WTC11 (cell line): ENCODE measurements at regions not wholly inside any gene's neighbourhood (a gene's known extent, or its start where the extent isn't known, plus 50 kb on each side); places are given as distances from the start of the nearest gene placed in this dataset.

Experiments used
- ATAC-seq: fragments of 200-7000 bp; cut with Tn5 transposase; 2 replicates; pipeline ENCODE4 v1.10.0; 2021; ENCODE audit warnings: mild to moderate bottlenecking, moderate library complexity
- CTCF ChIA-PET: fragments of 300-600 bp; sonication (Branson Sonifier 250); formaldehyde crosslinking; loops from one replicate; lab custom pipeline; 2021; ENCODE audit warnings: antibody characterized with exemption; lab: Charles Lee
- POLR2A ChIA-PET: fragments of 350-600 bp; sonication (Branson Sonifier 250); formaldehyde crosslinking; loops from one replicate; lab custom pipeline; 2021; ENCODE audit warnings: antibody characterized with exemption; lab: Charles Lee
- DNase-seq: peaks from one replicate; pipeline ENCODE4 v3.0.0; 2021; ENCODE audit warnings: low spot score
- H3K27ac Mint-ChIP-seq: 2 replicates; pipeline ENCODE4 v1.8.0; 2021; ENCODE audit warnings: mixed read lengths
- H3K27me3 Mint-ChIP-seq: 2 replicates; pipeline ENCODE4 v1.8.0; 2021; ENCODE audit warnings: low read depth, mild to moderate bottlenecking, moderate library complexity, mixed read lengths
- H3K36me3 Mint-ChIP-seq: 2 replicates; pipeline ENCODE4 v1.8.0; 2021; ENCODE audit warnings: mixed read lengths
- H3K4me1 Mint-ChIP-seq: 2 replicates; pipeline ENCODE4 v1.8.0; 2022; ENCODE audit warnings: mixed read lengths
- H3K4me3 Mint-ChIP-seq: 2 replicates; pipeline ENCODE4 v1.8.0; 2021; ENCODE audit warnings: mild to moderate bottlenecking, moderate library complexity, mixed read lengths
- H3K9me3 Mint-ChIP-seq: 2 replicates; pipeline ENCODE4 v1.8.0; 2021; ENCODE audit warnings: mixed read lengths
- ATF1 ChIP-seq: sonication (generic); formaldehyde crosslinking; IDR thresholded peaks from 2 replicates; pipeline ENCODE4 v1.8.1; 2023; ENCODE audit warnings: mild to moderate bottlenecking, moderate library complexity, missing genetic modification reagents
- ELF4 ChIP-seq: sonication (generic); formaldehyde crosslinking; IDR thresholded peaks from 2 replicates; pipeline ENCODE4 v1.8.1; 2022; ENCODE audit warnings: low read depth, mild to moderate bottlenecking, moderate library complexity, missing genetic modification reagents
- ETV6 ChIP-seq: sonication (generic); formaldehyde crosslinking; IDR thresholded peaks from 2 replicates; pipeline ENCODE4 v1.8.1; 2022; ENCODE audit warnings: mild to moderate bottlenecking, missing genetic modification reagents
- FOXK1 ChIP-seq: sonication (generic); formaldehyde crosslinking; IDR thresholded peaks from 2 replicates; pipeline ENCODE4 v1.8.0; 2022; ENCODE audit warnings: mild to moderate bottlenecking, moderate library complexity, missing genetic modification reagents
- FOXP1 ChIP-seq: sonication (generic); formaldehyde crosslinking; IDR thresholded peaks from 2 replicates; pipeline ENCODE4 v1.8.0; 2022; ENCODE audit warnings: missing genetic modification reagents, mild to moderate bottlenecking, moderate library complexity, borderline replicate concordance
- JAZF1 ChIP-seq: fragments of 250-450 bp; sonication (Bioruptor Pico); IDR thresholded peaks from 2 replicates; pipeline ENCODE4 v1.9.0; 2021; ENCODE audit warnings: moderate library complexity, mild to moderate bottlenecking, inconsistent platforms
- MXD4 ChIP-seq: fragments of 250-450 bp; sonication (Bioruptor Pico); IDR thresholded peaks from 2 replicates; pipeline ENCODE4 v1.8.0; 2021; ENCODE audit warnings: mild to moderate bottlenecking, moderate library complexity, borderline replicate concordance
- NFE2L1 ChIP-seq: sonication (generic); formaldehyde crosslinking; IDR thresholded peaks from 2 replicates; pipeline ENCODE4 v1.8.1; 2023; ENCODE audit warnings: missing genetic modification reagents
- RELA ChIP-seq: sonication (generic); formaldehyde crosslinking; IDR thresholded peaks from 2 replicates; pipeline ENCODE4 v1.8.1; 2022; ENCODE audit warnings: missing genetic modification reagents, mild to moderate bottlenecking, borderline replicate concordance
- SMAD3 ChIP-seq: sonication (generic); formaldehyde crosslinking; IDR thresholded peaks from 2 replicates; pipeline ENCODE4 v1.8.0; 2022; ENCODE audit warnings: missing genetic modification reagents, mild to moderate bottlenecking, borderline replicate concordance
- TCF7 ChIP-seq: sonication (generic); formaldehyde crosslinking; IDR thresholded peaks from 2 replicates; pipeline ENCODE4 v1.8.0; 2022; ENCODE audit warnings: mild to moderate bottlenecking, low read depth, missing genetic modification reagents, moderate library complexity
- TP53 ChIP-seq: sonication (generic); formaldehyde crosslinking; IDR thresholded peaks from 2 replicates; pipeline ENCODE4 v1.8.1; 2023; ENCODE audit warnings: mild to moderate bottlenecking, missing genetic modification reagents
- ZNF121 ChIP-seq: sonication (generic); formaldehyde crosslinking; IDR thresholded peaks from 2 replicates; pipeline ENCODE4 v1.8.0; 2023; ENCODE audit warnings: missing genetic modification reagents
- ZNF138 ChIP-seq: sonication (generic); formaldehyde crosslinking; conservative IDR thresholded peaks from 2 replicates; pipeline ENCODE4 v1.8.1; 2022; ENCODE audit warnings: mild to moderate bottlenecking, moderate library complexity, missing genetic modification reagents
- ZNF232 ChIP-seq: sonication (generic); formaldehyde crosslinking; IDR thresholded peaks from 2 replicates; pipeline ENCODE4 v1.8.0; 2022; ENCODE audit warnings: mild to moderate bottlenecking, missing genetic modification reagents
- TF ChIP-seq, protein P1 (sequence below): sonication (generic); formaldehyde crosslinking; IDR thresholded peaks from 2 replicates; pipeline ENCODE4 v1.8.0; 2022; ENCODE audit warnings: mild to moderate bottlenecking, missing genetic modification reagents
- TF ChIP-seq, protein P2 (sequence below): fragments of 250-450 bp; sonication (Bioruptor Pico); conservative IDR thresholded peaks from 2 replicates; pipeline ENCODE4 v1.9.0; 2021; ENCODE audit warnings: mild to moderate bottlenecking
- TF ChIP-seq, protein P3 (sequence below): sonication (generic); formaldehyde crosslinking; IDR thresholded peaks from 2 replicates; pipeline ENCODE4 v1.8.1; 2022; ENCODE audit warnings: missing genetic modification reagents, borderline replicate concordance
- TF ChIP-seq, protein P4 (sequence below): sonication (generic); formaldehyde crosslinking; conservative IDR thresholded peaks from 2 replicates; pipeline ENCODE4 v1.8.1; 2022; ENCODE audit warnings: mild to moderate bottlenecking, missing genetic modification reagents
- TF ChIP-seq, protein P5 (sequence below): fragments of 250-450 bp; sonication (Bioruptor Pico); IDR thresholded peaks from 2 replicates; pipeline ENCODE4 v2.1.2; 2022; ENCODE audit warnings: mild to moderate bottlenecking, moderate library complexity
- TF ChIP-seq, protein P6 (sequence below): sonication (generic); formaldehyde crosslinking; IDR thresholded peaks from 2 replicates; pipeline ENCODE4 v1.8.1; 2023; ENCODE audit warnings: mild to moderate bottlenecking, missing genetic modification reagents

DNA sequence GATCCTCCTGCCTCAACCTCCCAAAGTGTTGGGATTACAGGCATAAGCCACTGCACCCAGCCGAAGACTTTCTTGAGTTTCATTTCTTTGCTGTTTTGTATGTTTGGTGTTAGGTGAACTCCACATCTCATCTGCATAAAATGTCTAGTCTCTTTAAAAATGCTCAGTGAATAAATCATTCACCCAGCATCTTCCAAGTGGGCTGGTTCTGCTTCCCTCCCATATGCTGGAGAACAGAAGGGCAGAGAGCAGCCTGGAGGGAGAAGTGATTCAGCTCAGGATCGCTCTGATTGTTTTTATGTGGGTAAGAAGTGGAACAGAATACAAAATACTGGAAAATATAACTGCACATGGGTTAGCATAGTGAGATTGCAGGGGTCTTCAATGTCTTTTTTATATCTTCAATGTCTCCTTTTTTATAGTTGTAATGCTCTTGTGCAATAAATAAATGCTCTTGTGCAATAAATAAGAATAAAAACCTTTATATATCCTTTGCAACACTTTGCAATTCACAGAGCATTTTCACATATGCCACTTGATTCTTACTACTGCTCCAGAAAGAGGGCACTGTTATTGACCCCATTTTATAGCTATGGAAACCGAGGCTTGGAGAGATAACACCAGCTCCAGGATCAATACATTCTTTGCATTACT lies 253.0 kb upstream of the NCKAP5 start:
- POLR2A ChIA-PET = no interaction called here
- CTCF ChIA-PET = interaction anchor here (1.4 kb wide), 1 partner anchor 302 kb away, joined by 3 read pairs; no protein-coding TSS in a partner anchor
- H3K27ac Mint-ChIP-seq = no peak overlapping the region
- ATAC-seq (no peak), DNase-seq (no peak)
- H3K4me1 Mint-ChIP-seq = peaks cover 17% of the 10 kb centered on the region
- H3K9me3 Mint-ChIP-seq = no peaks in the 10 kb centered on the region
- no peak overlapping the region for H3K4me3 Mint-ChIP-seq
- TF ChIP-seq, protein P1, sequence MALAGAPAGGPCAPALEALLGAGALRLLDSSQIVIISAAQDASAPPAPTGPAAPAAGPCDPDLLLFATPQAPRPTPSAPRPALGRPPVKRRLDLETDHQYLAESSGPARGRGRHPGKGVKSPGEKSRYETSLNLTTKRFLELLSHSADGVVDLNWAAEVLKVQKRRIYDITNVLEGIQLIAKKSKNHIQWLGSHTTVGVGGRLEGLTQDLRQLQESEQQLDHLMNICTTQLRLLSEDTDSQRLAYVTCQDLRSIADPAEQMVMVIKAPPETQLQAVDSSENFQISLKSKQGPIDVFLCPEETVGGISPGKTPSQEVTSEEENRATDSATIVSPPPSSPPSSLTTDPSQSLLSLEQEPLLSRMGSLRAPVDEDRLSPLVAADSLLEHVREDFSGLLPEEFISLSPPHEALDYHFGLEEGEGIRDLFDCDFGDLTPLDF (CRISPR knock-in tag) = no peak
- TF ChIP-seq, protein P2, sequence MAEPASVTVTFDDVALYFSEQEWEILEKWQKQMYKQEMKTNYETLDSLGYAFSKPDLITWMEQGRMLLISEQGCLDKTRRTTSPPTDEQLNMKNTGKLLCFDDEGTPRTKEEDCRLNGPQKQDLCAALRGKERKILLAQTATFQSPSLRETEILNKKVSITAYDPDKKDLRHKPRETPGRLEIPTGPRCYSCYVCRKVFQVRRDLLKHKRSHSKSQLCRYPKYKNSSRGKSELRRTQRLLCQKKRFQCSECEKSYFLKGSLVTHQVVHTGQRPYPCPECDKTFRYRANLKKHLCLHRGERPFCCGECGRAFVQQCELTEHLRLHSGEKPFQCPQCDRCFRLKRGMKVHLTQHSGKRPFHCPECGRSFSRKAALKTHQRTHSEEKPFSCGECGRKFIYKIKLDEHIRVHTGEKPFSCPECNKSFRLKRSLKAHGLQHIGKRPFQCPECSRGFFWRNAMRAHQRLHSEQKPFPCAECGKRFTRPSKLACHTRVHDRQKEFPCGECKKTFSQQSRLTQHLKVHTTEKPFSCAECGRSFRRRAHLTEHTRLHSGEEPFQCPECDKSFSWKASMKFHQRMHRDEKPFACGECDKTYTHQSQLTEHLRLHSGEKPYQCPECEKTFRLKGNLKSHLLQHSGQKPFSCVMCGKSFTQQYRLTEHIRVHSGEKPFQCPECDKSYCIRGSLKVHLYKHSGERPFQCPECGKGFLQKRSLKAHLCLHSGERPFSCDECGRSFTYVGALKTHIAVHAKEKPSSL (CRISPR knock-in tag) = no peak
- no peak for TF ChIP-seq ZNF138 (CRISPR knock-in tag)
- no peak for TF ChIP-seq NFE2L1
- no peak for TF ChIP-seq TCF7
- TF ChIP-seq, protein P3, sequence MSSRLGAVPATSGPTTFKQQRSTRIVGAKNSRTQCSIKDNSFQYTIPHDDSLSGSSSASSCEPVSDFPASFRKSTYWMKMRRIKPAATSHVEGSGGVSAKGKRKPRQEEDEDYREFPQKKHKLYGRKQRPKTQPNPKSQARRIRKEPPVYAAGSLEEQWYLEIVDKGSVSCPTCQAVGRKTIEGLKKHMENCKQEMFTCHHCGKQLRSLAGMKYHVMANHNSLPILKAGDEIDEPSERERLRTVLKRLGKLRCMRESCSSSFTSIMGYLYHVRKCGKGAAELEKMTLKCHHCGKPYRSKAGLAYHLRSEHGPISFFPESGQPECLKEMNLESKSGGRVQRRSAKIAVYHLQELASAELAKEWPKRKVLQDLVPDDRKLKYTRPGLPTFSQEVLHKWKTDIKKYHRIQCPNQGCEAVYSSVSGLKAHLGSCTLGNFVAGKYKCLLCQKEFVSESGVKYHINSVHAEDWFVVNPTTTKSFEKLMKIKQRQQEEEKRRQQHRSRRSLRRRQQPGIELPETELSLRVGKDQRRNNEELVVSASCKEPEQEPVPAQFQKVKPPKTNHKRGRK (CRISPR knock-in tag) = no peak
- TF ChIP-seq ELF4 (CRISPR knock-in tag) = no peak
- TF ChIP-seq, protein P4, sequence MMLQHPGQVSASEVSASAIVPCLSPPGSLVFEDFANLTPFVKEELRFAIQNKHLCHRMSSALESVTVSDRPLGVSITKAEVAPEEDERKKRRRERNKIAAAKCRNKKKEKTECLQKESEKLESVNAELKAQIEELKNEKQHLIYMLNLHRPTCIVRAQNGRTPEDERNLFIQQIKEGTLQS = no peak
- TF ChIP-seq RELA = no peak
- no peak for TF ChIP-seq JAZF1 (CRISPR knock-in tag)
- TF ChIP-seq, protein P5, sequence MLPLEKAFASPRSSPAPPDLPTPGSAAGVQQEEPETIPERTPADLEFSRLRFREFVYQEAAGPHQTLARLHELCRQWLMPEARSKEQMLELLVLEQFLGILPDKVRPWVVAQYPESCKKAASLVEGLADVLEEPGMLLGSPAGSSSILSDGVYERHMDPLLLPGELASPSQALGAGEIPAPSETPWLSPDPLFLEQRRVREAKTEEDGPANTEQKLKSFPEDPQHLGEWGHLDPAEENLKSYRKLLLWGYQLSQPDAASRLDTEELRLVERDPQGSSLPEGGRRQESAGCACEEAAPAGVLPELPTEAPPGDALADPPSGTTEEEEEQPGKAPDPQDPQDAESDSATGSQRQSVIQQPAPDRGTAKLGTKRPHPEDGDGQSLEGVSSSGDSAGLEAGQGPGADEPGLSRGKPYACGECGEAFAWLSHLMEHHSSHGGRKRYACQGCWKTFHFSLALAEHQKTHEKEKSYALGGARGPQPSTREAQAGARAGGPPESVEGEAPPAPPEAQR (CRISPR knock-in tag) = no peak
- H3K27me3 Mint-ChIP-seq = no peaks in the 10 kb centered on the region
- H3K36me3 Mint-ChIP-seq = no peaks in the 10 kb centered on the region

DNA sequence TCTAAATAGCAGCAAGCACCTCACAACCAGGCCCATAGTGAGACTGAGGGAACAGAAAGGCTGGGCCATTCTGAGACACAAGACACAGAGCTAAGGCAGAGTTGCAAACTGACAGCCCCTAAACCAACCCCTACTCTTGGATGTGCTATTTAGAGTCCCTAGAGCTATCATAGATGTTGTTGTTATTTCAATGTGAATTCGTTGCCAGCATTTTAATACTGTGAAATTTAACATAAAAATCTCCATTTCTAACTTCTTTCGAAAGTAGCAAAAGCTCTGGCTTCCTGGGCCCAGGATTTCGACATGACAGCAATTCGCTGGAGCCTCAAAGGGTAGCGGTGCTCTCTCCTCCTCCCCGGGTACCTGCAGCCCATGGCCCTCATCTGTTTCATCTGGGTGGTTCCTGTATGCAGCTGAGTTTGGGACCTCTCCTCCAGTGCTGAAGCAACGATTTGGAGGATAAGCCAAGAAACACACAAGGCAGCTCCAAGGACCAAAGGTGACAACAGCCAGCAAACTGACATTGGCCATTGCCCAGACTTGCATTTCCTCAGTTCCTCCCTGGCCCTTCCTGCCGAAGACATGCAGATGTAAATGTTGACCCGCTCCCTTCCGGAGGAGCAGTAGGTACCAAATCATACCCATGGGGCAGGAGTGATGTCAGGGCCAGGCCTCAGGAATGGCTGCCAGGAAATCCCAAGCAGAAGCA lies 254.4 kb upstream of the NCKAP5 start:
- ATAC-seq = no peak
- no peak overlapping the region for H3K4me3 Mint-ChIP-seq
- H3K36me3 Mint-ChIP-seq = no peaks in the 10 kb centered on the region

More for the DNA sequence above, 254.4 kb upstream of the NCKAP5 start:
- DNase-seq = no peak
- no peaks in the 10 kb centered on the region for H3K27me3 Mint-ChIP-seq
- TF ChIP-seq RELA (no peak), ZNF121 (CRISPR knock-in tag) (no peak), ETV6 (CRISPR knock-in tag) (no peak), ATF1 (CRISPR knock-in tag) (no peak), FOXK1 (CRISPR knock-in tag) (no peak), ZNF232 (no peak), MXD4 (CRISPR knock-in tag) (no peak), SMAD3 (CRISPR knock-in tag) (no peak), TP53 (no peak), FOXP1 (CRISPR knock-in tag) (no peak)
- TF ChIP-seq, protein P6, sequence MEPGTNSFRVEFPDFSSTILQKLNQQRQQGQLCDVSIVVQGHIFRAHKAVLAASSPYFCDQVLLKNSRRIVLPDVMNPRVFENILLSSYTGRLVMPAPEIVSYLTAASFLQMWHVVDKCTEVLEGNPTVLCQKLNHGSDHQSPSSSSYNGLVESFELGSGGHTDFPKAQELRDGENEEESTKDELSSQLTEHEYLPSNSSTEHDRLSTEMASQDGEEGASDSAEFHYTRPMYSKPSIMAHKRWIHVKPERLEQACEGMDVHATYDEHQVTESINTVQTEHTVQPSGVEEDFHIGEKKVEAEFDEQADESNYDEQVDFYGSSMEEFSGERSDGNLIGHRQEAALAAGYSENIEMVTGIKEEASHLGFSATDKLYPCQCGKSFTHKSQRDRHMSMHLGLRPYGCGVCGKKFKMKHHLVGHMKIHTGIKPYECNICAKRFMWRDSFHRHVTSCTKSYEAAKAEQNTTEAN (CRISPR knock-in tag) = no peak
- TF ChIP-seq, protein P5 (CRISPR knock-in tag) = no peak
- H3K4me1 Mint-ChIP-seq = peaks cover 2% of the 10 kb centered on the region; the same call in 1 of the 2 replicates
- CTCF ChIA-PET = interaction anchor here (1.9 kb wide), 1 partner anchor 22 kb away, joined by 7 read pairs; no protein-coding TSS in a partner anchor
- H3K27ac Mint-ChIP-seq = no peak overlapping the region
- no peaks in the 10 kb centered on the region for H3K9me3 Mint-ChIP-seq
- POLR2A ChIA-PET = no interaction called here
